GM12874 (cell line): ENCODE measurements at regions not wholly inside any gene's neighbourhood (a gene's known extent, or its start where the extent isn't known, plus 50 kb on each side); places are given as distances from the start of the nearest gene placed in this dataset.

Source experiments
- CTCF ChIP-seq: IDR thresholded peaks from 2 replicates; pipeline ENCODE4 v1.5.1; 2011; ENCODE audit warnings: low read depth, mild to moderate bottlenecking, control low read depth, low read length, moderate library complexity; ENCODE audit not compliant: insufficient read depth

- no peak for TF ChIP-seq CTCF
These were observed 152.0 kb upstream of the XPO1 start for GRCh38 chr2:61690078-61690596.

- TF ChIP-seq CTCF = no peak
These were observed 151.4 kb upstream of the XPO1 start for GRCh38 chr2:61689568-61689967.

GRCh38 chr2:61688369-61689334 lies 150.5 kb upstream of the XPO1 start:
- no peak for TF ChIP-seq CTCF

DNA sequence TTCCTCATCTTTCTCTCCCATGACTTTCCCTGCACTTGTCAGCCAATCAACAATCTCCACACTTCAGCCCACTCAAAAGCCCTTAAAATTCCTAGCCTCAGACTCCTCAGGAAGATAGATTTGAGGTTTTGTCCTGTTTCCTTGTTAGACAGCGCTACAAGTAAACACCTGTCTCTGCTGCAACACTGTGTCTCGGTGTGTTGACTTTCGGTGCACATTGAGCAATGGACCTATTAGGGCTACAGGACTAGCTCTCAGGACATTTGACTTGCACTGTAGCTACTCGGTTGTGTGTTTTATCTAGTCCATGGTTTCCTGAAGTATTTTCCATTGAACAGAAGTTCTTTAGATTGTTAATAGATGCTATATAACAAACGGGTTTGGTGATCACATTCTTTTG lies 140.9 kb upstream of the XPO1 start:
- TF ChIP-seq CTCF = no peak

- no peak for TF ChIP-seq CTCF
These were observed 139.8 kb upstream of the XPO1 start for GRCh38 chr2:61677942-61678341.

- no peak for TF ChIP-seq CTCF
These were observed 139.2 kb upstream of the XPO1 start for GRCh38 chr2:61677306-61677705.

GRCh38 chr2:61675204-61675603 lies 137.0 kb upstream of the XPO1 start:
- TF ChIP-seq CTCF = no peak
